HG02798 (cell line): ENCODE measurements at regions not wholly inside any gene's neighbourhood (a gene's known extent, or its start where the extent isn't known, plus 50 kb on each side); places are given as distances from the start of the nearest gene placed in this dataset.

Experiments used
- ATAC-seq: cut with Tn5 transposase; IDR thresholded peaks from one replicate; pipeline ENCODE4 v1.9.1; 2021; ENCODE audit warnings: mild to moderate bottlenecking; ENCODE audit not compliant: unreplicated experiment, poor library complexity

GRCh38 chr14:71321574-71322315 lies 414.5 kb downstream of the PCNX1 start:
- no peak for ATAC-seq

- ATAC-seq = no peak
Observed at GRCh38 chr14:71322655-71323250, 415.5 kb downstream of the PCNX1 start.

- ATAC-seq = no peak
Observed at GRCh38 chr14:71324767-71325272, 417.6 kb downstream of the PCNX1 start.

GRCh38 chr14:71327691-71328090 lies 420.4 kb downstream of the PCNX1 start:
- no peak for ATAC-seq

- ATAC-seq = no peak
Observed at GRCh38 chr14:71328183-71328582, 420.9 kb downstream of the PCNX1 start.

GRCh38 chr14:71328954-71329353 lies 421.7 kb downstream of the PCNX1 start:
- no peak for ATAC-seq

GRCh38 chr14:71331403-71331802 lies 424.1 kb downstream of the PCNX1 start:
- no peak for ATAC-seq

GRCh38 chr14:71332476-71332875 lies 425.2 kb downstream of the PCNX1 start:
- no peak for ATAC-seq

- no peak for ATAC-seq
Observed at GRCh38 chr14:71333705-71334104, 426.4 kb downstream of the PCNX1 start.

- ATAC-seq = no peak
Observed at GRCh38 chr14:71336489-71337192, 429.4 kb downstream of the PCNX1 start.

GRCh38 chr14:71338153-71338552 lies 430.9 kb downstream of the PCNX1 start:
- no peak for ATAC-seq

GRCh38 chr14:71339650-71340415 lies 432.6 kb downstream of the PCNX1 start:
- ATAC-seq = no peak

GRCh38 chr14:71341156-71341555 lies 433.9 kb downstream of the PCNX1 start:
- no peak for ATAC-seq

GRCh38 chr14:71343724-71344123 lies 436.5 kb downstream of the PCNX1 start:
- no peak for ATAC-seq

- ATAC-seq = no peak
Observed at GRCh38 chr14:71344506-71344905, 437.2 kb downstream of the PCNX1 start.

- ATAC-seq = peak; percentile 38
Observed at GRCh38 chr14:71346685-71347084, 439.4 kb downstream of the PCNX1 start.

GRCh38 chr14:71348394-71348793 lies 441.1 kb downstream of the PCNX1 start:
- ATAC-seq = no peak

GRCh38 chr14:71348817-71349216 lies 441.6 kb downstream of the PCNX1 start:
- ATAC-seq = no peak

GRCh38 chr14:71354142-71354541 lies 446.9 kb downstream of the PCNX1 start:
- ATAC-seq = no peak

GRCh38 chr14:71354801-71355200 lies 447.5 kb downstream of the PCNX1 start:
- ATAC-seq = no peak
